Fibroblast of the aortic adventitia (primary cell): ENCODE measurements at regions not wholly inside any gene's neighbourhood (a gene's known extent, or its start where the extent isn't known, plus 50 kb on each side); places are given as distances from the start of the nearest gene placed in this dataset.

Source experiments
- DNase-seq: peaks from one replicate; pipeline ENCODE4 v3.0.0-alpha.2; 2010; ENCODE audit warnings: low read depth
- H3K4me3 ChIP-seq: 2 replicates; pipeline ENCODE4 v1.5.1; 2011; ENCODE audit warnings: low read depth, mild to moderate bottlenecking, control low read depth, low read length, moderate library complexity
- TF ChIP-seq, protein P1 (sequence below): IDR thresholded peaks from 2 replicates; pipeline ENCODE4 v1.5.1; 2011; ENCODE audit warnings: mild to moderate bottlenecking, low read length, control low read depth, inconsistent platforms; ENCODE audit not compliant: insufficient read depth

DNA sequence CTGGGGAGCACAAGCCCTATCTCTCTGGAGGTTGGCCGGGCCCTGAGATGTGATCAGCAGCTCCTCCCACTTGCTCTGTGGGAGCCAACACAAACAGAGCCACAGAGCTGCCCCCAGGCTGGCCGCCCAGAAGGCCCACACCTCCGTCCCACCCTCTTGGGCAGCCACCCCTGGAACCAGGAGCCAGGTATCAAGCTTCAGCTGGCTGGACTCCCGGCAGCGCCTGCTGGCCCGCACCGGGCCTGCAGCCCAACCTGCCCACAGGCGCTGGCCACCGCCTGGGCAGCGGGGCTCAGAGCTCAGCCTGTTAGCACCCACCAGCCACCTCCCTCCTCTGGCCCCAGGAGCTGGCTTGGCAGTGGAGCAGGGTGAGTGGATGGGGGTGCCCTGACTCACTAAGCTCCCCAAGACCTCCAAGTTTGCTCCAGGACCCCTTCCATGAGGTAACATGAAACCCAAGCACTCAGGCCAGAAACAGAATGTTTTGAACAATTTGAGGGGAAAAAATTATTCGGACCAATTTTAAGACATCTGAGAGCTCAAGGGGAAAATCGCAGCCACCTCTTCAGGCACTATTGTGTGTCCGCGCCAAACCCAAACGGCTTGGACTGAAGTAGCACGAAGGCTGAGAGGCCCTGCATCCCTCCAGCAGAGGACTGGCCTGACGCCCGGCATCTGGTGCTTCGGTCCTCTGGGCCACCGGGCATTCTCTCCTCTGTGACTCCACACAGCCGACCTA, 450.8 kb downstream of the SOX6 start:
- no peak overlapping the region for H3K4me3 ChIP-seq
- TF ChIP-seq, protein P1, sequence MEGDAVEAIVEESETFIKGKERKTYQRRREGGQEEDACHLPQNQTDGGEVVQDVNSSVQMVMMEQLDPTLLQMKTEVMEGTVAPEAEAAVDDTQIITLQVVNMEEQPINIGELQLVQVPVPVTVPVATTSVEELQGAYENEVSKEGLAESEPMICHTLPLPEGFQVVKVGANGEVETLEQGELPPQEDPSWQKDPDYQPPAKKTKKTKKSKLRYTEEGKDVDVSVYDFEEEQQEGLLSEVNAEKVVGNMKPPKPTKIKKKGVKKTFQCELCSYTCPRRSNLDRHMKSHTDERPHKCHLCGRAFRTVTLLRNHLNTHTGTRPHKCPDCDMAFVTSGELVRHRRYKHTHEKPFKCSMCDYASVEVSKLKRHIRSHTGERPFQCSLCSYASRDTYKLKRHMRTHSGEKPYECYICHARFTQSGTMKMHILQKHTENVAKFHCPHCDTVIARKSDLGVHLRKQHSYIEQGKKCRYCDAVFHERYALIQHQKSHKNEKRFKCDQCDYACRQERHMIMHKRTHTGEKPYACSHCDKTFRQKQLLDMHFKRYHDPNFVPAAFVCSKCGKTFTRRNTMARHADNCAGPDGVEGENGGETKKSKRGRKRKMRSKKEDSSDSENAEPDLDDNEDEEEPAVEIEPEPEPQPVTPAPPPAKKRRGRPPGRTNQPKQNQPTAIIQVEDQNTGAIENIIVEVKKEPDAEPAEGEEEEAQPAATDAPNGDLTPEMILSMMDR, result peak; percentile 5
- no peak for DNase-seq

DNA sequence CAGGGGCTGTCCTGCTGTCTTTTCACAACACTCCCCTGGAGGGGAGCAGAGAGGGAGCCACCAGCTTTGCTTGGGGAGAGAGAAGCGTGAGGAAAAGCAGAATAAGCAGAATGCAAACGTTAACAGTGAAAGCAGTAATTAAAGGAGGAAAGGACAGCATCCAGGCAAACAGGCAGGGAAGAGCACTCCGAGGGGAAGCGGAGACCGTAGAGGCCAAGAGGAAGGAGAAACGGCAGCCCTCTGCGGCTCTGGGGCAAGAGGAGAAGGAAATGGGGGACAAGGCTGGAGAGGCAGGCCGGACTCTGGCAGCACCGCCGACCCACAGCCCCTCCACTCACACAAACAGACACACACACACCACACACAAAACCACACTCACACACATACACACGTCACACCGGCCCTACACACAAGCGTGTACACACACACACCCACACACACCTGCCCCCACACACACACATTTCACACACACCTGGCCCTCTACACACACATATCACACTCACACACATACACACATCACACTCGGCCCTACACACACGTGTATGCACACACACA, 449.8 kb downstream of the SOX6 start:
- no peak for DNase-seq
- no peak overlapping the region for H3K4me3 ChIP-seq
- TF ChIP-seq, protein P1, result no peak

DNA sequence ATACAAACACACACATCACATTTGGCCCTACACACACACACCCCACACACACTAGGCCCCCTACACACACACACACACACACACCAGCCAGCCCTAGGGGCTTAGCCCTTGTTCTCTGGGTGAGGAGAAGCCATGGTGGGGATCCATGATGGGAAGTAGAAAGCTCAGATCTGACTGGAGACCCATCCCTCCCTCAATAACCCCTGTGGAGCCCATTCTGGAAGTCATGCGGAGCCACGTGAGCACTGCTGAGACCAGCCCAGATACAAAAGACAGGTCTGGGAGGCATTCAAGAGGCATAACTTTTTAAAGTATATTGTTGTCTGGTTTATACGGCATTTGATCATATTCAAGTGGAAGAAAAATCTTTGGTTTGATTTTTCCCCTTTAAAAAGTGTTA, 448.5 kb downstream of the SOX6 start:
- no peak for DNase-seq
- TF ChIP-seq, protein P1, result no peak

DNA sequence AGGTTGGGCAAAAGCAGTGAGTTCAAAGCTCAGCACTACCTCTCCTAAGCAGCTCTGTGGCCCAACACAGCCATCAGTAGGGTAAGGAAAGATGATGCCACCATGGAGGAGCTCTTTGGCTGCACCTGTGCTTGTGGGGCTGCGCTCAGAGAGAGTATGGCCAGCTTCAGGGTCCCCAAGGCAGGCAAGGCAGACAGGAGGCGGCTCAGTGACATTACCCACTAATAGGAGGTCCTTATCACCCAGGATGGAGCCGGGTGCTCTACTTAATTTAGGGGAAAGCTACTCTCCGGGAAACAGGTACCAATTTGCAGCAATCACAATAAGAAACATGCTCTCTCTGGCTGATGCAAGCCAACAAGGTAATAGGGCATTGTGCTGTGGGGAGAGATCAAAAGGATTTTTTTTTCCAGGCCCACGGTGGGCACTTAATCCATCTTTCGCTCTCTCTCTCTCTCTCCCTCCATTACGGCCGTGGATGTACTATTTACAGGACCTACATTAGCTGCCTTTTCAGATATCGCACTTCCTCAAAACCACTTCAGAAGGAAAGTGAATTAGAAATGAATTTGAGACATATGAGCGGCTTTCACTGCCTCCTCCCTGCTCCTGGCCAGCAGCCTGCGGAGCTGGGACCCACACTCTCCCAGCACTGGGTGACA, 446.3 kb downstream of the SOX6 start:
- no peak for DNase-seq
- TF ChIP-seq, protein P1, result no peak
- H3K4me3 ChIP-seq, result no peak overlapping the region

More for the DNA sequence above, 448.5 kb downstream of the SOX6 start:
- H3K4me3 ChIP-seq, result no peak overlapping the region

DNA sequence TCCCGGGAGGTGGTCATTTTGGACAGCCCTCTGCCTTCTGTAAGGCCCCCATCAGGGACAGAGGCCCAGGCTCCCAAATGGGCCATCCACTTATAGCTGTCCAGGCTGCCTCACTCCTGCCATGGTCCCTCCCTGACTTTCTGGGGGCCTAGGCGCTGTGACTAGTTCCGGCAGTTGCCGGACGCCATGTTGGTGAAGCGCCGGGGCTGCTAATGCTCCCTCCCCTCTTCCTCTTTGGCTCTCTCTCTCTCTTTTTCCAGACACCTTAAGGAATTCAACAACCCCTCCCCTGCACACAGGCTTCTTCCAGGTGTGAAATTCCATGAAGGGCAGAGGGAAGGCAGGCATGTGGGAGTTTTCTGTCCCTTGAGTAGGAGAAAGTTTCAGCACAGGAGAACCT, 445.6 kb downstream of the SOX6 start:
- no peak for DNase-seq
- no peak overlapping the region for H3K4me3 ChIP-seq
- TF ChIP-seq, protein P1, result no peak

DNA sequence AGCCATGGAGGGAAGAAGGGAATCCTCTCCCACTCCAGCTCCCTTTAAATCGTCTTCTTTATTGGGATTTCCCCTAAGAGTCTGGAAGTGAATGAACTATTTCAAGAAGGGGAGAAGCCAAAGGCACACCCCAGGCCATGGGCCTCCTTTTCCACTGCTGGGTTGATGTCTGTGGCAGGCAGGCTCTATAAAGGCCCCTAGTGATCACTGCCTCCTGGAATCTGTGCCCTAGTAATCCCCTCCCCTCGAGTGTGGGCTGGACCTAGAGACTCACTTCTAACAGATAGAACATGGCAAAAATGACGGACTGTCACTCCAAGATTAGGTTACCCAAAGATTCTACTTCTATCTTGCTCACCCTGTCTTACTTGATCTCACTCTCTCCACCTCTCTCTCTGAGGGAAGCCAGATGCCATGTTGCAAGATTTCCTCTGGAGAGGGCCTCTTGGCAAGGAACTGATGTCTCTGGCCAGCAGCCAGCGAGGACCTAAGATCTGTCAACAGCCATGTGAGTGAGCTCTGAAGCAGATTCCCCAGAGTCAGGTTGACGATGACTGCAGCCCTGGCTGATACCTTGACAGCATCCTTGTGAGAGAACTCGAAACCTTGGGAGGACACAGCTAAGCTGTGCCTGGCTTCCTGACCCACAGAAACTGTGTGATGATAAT, 444.8 kb downstream of the SOX6 start:
- H3K4me3 ChIP-seq, result no peak overlapping the region
- peak; percentile 44 for DNase-seq
- TF ChIP-seq, protein P1, result no peak
